ENCODE measurements at regions not wholly inside any gene's neighbourhood (a gene's known extent, or its start where the extent isn't known, plus 50 kb on each side); places are given as distances from the start of the nearest gene placed in this dataset.
A peak's percentile ranks its signal among the peaks of the same experiment; 100 is the strongest.

- no peak for DNase-seq
These were observed 853.2 kb downstream of the GRID1 start for GRCh38 chr10:85513436-85513835.

GRCh38 chr10:85515316-85515715 lies 851.3 kb downstream of the GRID1 start:
- no peak for DNase-seq

- no peak for DNase-seq
These were observed 842.5 kb downstream of the GRID1 start for GRCh38 chr10:85524001-85524666.

GRCh38 chr10:85527616-85528317 lies 838.8 kb downstream of the GRID1 start:
- peak; percentile 26 for DNase-seq

GRCh38 chr10:85528318-85528652 lies 838.3 kb downstream of the GRID1 start:
- DNase-seq = no peak

- no peak for DNase-seq
These were observed 834.9 kb downstream of the GRID1 start for GRCh38 chr10:85531706-85532105.

- no peak for DNase-seq
These were observed 833.8 kb downstream of the GRID1 start for GRCh38 chr10:85532773-85533172.

- no peak for DNase-seq
These were observed 830.7 kb downstream of the GRID1 start for GRCh38 chr10:85535926-85536325.

GRCh38 chr10:85537561-85537960 lies 829.0 kb downstream of the GRID1 start:
- DNase-seq = no peak

- DNase-seq = no peak
These were observed 828.0 kb downstream of the GRID1 start for GRCh38 chr10:85538601-85539000.

GRCh38 chr10:85542152-85542551 lies 824.4 kb downstream of the GRID1 start:
- DNase-seq = no peak

GRCh38 chr10:85542936-85543730 lies 823.5 kb downstream of the GRID1 start:
- no peak for DNase-seq

- DNase-seq = no peak
These were observed 821.6 kb downstream of the GRID1 start for GRCh38 chr10:85544956-85545355.

- no peak for DNase-seq
These were observed 820.7 kb downstream of the GRID1 start for GRCh38 chr10:85545874-85546273.

- DNase-seq = no peak
These were observed 819.1 kb downstream of the GRID1 start for GRCh38 chr10:85547460-85548023.

GRCh38 chr10:85548034-85548433 lies 818.6 kb downstream of the GRID1 start:
- peak; percentile 36 for DNase-seq

Data from activated CD4-positive, alpha-beta T cell treated with anti-CD3 and anti-CD28 coated beads, Interleukin-2, Interleukin-6, amounts not matched to agents 100 ng/mL and 50 ng/mL, durations not matched to agents 16 hours and 8 hours (primary cell).